ENCODE measurements at regions not wholly inside any gene's neighbourhood (a gene's known extent, or its start where the extent isn't known, plus 50 kb on each side); places are given as distances from the start of the nearest gene placed in this dataset.

DNA sequence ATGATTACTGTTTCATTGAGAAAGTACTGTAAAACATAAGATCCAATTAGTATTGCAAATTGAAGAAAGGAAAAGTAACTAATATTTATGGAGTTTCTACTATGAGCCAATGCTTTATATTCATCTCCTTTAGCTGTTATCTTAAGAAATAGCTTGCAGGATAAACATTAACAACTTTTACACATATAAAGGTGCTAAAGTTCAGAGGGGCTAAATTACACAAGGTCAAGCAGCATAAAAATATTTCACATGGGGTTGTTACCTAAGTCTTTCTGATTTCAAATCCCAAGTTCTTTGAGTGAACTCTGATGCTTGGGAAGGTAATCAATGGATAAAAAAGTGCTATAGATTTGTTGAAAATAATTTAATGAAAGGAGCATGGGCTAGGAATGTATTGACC lies 765.5 kb downstream of the CDH8 start:
- TF ChIP-seq POLR2AphosphoS5 (IDR thresholded peaks at IDR 0.05; ENCODE audit: low read depth, low read length) (no peak), POLR2A (IDR thresholded peaks at IDR 0.05; ENCODE audit: low read depth, low read length) (no peak)

Data from GM12892 (cell line).